Neural crest cell (in vitro differentiated cells): ENCODE measurements at regions not wholly inside any gene's neighbourhood (a gene's known extent, or its start where the extent isn't known, plus 50 kb on each side); places are given as distances from the start of the nearest gene placed in this dataset.
"Not testable (repeated sequence)": the region's sequence is repeated elsewhere in the genome, so short reads cannot be mapped to it uniquely, and the experiment has no call there.

Source experiments
- DNase-seq: peaks from one replicate; pipeline ENCODE4 v3.0.0; 2021; ENCODE audit warnings: low read depth, mixed read lengths, low spot score
- H3K27ac Mint-ChIP-seq: one replicate; pipeline ENCODE4 v1.8.0; 2021; ENCODE audit warnings: mild to moderate bottlenecking, mixed read lengths; ENCODE audit not compliant: unreplicated experiment
- H3K27me3 Mint-ChIP-seq: 2 replicates; pipeline ENCODE4 v1.8.0; 2021; ENCODE audit warnings: low read depth, mild to moderate bottlenecking, mixed read lengths
- H3K36me3 Mint-ChIP-seq: 2 replicates; pipeline ENCODE4 v1.8.0; 2021; ENCODE audit warnings: low read depth, mild to moderate bottlenecking, mixed read lengths
- H3K4me1 Mint-ChIP-seq: 2 replicates; pipeline ENCODE4 v1.8.0; 2021; ENCODE audit warnings: mixed read lengths
- H3K4me3 Mint-ChIP-seq: one replicate; pipeline ENCODE4 v1.8.0; 2021; ENCODE audit warnings: mild to moderate bottlenecking, mixed read lengths
- H3K9me3 Mint-ChIP-seq: 2 replicates; pipeline ENCODE4 v1.8.0; 2021; ENCODE audit warnings: mixed read lengths
- TF ChIP-seq, protein P1 (sequence below): fragments of 200-600 bp; sonication (generic); conservative IDR thresholded peaks from 2 replicates; pipeline ENCODE4 v1.5.0; 2021; ENCODE audit warnings: antibody characterized with exemption, mild to moderate bottlenecking

GRCh38 chr1:29685387-29685786 is 449.1 kb downstream of the PTPRU start:
- Mint-ChIP-seq H3K4me3 (no peak overlapping the region), H3K27me3 (no peaks in the 10 kb centered on the region), H3K27ac (no peak overlapping the region), H3K36me3 (no peaks in the 10 kb centered on the region), H3K4me1 (peaks cover 37% of the 10 kb centered on the region), H3K9me3 (no peaks in the 10 kb centered on the region)
- no peak for DNase-seq
- TF ChIP-seq, protein P1, sequence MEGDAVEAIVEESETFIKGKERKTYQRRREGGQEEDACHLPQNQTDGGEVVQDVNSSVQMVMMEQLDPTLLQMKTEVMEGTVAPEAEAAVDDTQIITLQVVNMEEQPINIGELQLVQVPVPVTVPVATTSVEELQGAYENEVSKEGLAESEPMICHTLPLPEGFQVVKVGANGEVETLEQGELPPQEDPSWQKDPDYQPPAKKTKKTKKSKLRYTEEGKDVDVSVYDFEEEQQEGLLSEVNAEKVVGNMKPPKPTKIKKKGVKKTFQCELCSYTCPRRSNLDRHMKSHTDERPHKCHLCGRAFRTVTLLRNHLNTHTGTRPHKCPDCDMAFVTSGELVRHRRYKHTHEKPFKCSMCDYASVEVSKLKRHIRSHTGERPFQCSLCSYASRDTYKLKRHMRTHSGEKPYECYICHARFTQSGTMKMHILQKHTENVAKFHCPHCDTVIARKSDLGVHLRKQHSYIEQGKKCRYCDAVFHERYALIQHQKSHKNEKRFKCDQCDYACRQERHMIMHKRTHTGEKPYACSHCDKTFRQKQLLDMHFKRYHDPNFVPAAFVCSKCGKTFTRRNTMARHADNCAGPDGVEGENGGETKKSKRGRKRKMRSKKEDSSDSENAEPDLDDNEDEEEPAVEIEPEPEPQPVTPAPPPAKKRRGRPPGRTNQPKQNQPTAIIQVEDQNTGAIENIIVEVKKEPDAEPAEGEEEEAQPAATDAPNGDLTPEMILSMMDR: no peak

DNA sequence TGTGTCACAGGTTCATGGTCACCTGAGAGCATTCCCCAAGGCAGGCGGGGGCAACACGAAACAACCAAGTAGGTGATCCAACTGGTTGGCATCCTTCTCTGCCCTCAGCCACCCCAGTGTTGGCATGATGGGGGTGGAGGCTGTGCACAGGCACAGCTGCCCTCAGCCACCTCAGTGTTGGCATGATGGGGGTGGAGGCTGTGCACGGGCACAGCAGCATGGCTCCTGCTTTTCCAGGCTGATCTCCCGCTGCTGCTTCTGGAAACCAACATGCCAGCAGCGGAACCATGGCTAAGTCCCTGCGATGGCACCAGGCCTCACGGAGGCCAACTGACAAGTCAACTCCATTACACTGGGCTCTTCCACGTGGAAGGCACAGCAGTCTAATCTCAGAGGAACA is 447.8 kb downstream of the PTPRU start:
- Mint-ChIP-seq H3K27ac (no peak overlapping the region), H3K36me3 (no peaks in the 10 kb centered on the region), H3K9me3 (no peaks in the 10 kb centered on the region), H3K27me3 (no peaks in the 10 kb centered on the region), H3K4me1 (peaks cover 37% of the 10 kb centered on the region), H3K4me3 (no peak overlapping the region)
- no peak for DNase-seq
- TF ChIP-seq, protein P1: no peak

DNA sequence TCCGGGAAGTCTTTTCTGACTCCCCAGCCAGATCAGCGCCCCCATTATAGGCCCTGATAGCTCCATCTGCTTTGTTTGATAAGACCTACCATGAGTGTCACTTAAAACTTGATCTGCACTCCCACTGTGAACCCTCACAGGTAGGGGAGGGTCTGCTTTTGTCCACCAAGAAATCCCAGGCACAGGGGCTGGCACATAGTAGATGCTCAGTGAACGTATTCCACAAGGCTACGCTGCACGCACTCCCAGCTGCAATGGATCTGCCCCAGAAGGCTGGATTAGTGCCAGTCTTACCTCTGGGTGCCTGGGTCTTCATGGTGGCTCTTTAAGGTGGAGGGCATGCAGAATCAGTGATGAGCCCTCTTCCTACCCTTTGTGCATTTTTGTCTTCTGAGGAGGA is 447.1 kb downstream of the PTPRU start:
- peaks cover 32% of the 10 kb centered on the region for H3K4me1 Mint-ChIP-seq
- DNase-seq: no peak
- H3K27me3 Mint-ChIP-seq: no peaks in the 10 kb centered on the region
- TF ChIP-seq, protein P1: no peak
- H3K4me3 Mint-ChIP-seq: no peak overlapping the region
- no peaks in the 10 kb centered on the region for H3K9me3 Mint-ChIP-seq
- H3K27ac Mint-ChIP-seq: no peak overlapping the region
- no peaks in the 10 kb centered on the region for H3K36me3 Mint-ChIP-seq

GRCh38 chr1:29682919-29683295 is 446.6 kb downstream of the PTPRU start:
- no peak overlapping the region for H3K4me3 Mint-ChIP-seq
- H3K9me3 Mint-ChIP-seq: no peaks in the 10 kb centered on the region
- H3K4me1 Mint-ChIP-seq: peaks cover 26% of the 10 kb centered on the region

GRCh38 chr1:29682171-29682918 is 446.0 kb downstream of the PTPRU start:
- TF ChIP-seq, protein P1: no peak
- no peak overlapping the region for H3K27ac Mint-ChIP-seq
- H3K36me3 Mint-ChIP-seq: no peaks in the 10 kb centered on the region
- no peaks in the 10 kb centered on the region for H3K27me3 Mint-ChIP-seq
- H3K4me3 Mint-ChIP-seq: no peak overlapping the region
- H3K4me1 Mint-ChIP-seq: peaks cover 21% of the 10 kb centered on the region
- no peaks in the 10 kb centered on the region for H3K9me3 Mint-ChIP-seq
- DNase-seq: no peak

More at GRCh38 chr1:29682919-29683295, 446.6 kb downstream of the PTPRU start:
- Mint-ChIP-seq H3K36me3 (no peaks in the 10 kb centered on the region), H3K27ac (peak overlapping the region; percentile 3), H3K27me3 (no peaks in the 10 kb centered on the region)
- no peak for DNase-seq
- TF ChIP-seq, protein P1: no peak

DNA sequence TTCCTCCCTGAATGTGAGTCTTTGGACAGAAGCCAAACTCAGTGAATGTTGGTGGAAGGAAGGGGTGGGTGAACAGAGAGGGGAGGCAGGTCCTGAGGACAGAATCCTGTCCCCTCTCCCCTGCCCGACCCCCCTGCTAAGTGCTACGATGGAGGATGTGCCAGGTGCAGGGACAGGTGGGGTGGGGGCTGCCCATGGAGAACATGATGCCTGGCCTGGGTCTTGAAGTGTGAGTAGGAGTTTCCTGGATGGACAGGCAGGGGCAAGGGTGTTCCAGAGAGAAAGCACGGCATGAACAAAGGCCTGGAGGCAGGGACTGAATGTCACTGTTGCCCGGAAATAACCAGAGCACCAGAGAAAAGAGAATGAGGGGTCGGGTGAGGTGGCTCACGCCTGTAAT is 445.1 kb downstream of the PTPRU start:
- Mint-ChIP-seq H3K4me1 (peaks cover 19% of the 10 kb centered on the region), H3K27ac (peak overlapping the region; percentile 12)
- not testable (repeated sequence) for H3K27me3 Mint-ChIP-seq, H3K9me3 Mint-ChIP-seq, H3K36me3 Mint-ChIP-seq, H3K4me3 Mint-ChIP-seq, DNase-seq
